ENCODE measurements at regions not wholly inside any gene's neighbourhood (a gene's known extent, or its start where the extent isn't known, plus 50 kb on each side); places are given as distances from the start of the nearest gene placed in this dataset.

DNA sequence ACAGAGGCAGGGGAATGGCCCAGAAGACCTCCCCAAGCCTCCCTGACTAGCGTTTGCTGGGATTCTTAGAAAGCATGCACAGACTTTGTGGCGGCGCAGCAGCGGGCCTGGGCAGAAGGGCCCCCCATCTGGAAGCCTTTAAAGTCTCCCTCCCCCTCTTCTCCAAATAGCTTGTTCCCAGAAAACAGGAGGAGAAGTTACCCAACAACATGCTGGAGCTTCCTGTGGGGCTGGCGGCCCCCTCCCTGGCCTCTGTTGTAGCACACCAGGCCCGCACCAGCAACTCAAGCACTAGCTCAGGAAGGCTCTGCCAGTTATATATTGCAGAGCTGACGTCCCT lies 334.8 kb downstream of the DYSF start:
- intact Hi-C loops (cut with micrococcal nuclease; ENCODE audit: unreplicated experiment): no loop called here
- ATAC-seq: no peak
- Histone ChIP-seq H3K4me3 (ENCODE audit: low read depth in 2 of 2, low read length in 2 of 2) (no peak overlapping the region), H3K36me3 (ENCODE audit: control insufficient read depth, insufficient read depth, low read length) (no peaks in the 10 kb centered on the region), H3K9me3 (ENCODE audit: control insufficient read depth, insufficient read depth, low read depth, low read length) (no peaks in the 10 kb centered on the region), H3K4me1 (ENCODE audit: control insufficient read depth, insufficient read depth, low read length) (peaks cover 13% of the 10 kb centered on the region), H3K27me3 (ENCODE audit: control insufficient read depth, insufficient read depth, low read length) (no peaks in the 10 kb centered on the region), H3K27ac (ENCODE audit: low read length) (no peak overlapping the region)
- in situ Hi-C loops (cut with HindIII; ENCODE audit: low pct_unique_long_range_greater_than_20kb, low sequenced_read_pairs): no loop called here
- BruUV-seq (replicated peaks): no TSS peak
- TF ChIP-seq POLR2AphosphoS5 (IDR thresholded peaks at IDR 0.05; ENCODE audit: low read depth, low read length): no peak
- no peak for TF ChIP-seq SIN3A (IDR thresholded peaks at IDR 0.05; ENCODE audit: borderline replicate concordance, insufficient read depth, low read depth, low read length)
- TF ChIP-seq TCF7L2 (IDR thresholded peaks at IDR 0.05; ENCODE audit: low read depth, low read length): no peak
- TF ChIP-seq, protein P1, sequence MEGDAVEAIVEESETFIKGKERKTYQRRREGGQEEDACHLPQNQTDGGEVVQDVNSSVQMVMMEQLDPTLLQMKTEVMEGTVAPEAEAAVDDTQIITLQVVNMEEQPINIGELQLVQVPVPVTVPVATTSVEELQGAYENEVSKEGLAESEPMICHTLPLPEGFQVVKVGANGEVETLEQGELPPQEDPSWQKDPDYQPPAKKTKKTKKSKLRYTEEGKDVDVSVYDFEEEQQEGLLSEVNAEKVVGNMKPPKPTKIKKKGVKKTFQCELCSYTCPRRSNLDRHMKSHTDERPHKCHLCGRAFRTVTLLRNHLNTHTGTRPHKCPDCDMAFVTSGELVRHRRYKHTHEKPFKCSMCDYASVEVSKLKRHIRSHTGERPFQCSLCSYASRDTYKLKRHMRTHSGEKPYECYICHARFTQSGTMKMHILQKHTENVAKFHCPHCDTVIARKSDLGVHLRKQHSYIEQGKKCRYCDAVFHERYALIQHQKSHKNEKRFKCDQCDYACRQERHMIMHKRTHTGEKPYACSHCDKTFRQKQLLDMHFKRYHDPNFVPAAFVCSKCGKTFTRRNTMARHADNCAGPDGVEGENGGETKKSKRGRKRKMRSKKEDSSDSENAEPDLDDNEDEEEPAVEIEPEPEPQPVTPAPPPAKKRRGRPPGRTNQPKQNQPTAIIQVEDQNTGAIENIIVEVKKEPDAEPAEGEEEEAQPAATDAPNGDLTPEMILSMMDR (IDR thresholded peaks at IDR 0.05): no peak
- TF ChIP-seq, protein P2, sequence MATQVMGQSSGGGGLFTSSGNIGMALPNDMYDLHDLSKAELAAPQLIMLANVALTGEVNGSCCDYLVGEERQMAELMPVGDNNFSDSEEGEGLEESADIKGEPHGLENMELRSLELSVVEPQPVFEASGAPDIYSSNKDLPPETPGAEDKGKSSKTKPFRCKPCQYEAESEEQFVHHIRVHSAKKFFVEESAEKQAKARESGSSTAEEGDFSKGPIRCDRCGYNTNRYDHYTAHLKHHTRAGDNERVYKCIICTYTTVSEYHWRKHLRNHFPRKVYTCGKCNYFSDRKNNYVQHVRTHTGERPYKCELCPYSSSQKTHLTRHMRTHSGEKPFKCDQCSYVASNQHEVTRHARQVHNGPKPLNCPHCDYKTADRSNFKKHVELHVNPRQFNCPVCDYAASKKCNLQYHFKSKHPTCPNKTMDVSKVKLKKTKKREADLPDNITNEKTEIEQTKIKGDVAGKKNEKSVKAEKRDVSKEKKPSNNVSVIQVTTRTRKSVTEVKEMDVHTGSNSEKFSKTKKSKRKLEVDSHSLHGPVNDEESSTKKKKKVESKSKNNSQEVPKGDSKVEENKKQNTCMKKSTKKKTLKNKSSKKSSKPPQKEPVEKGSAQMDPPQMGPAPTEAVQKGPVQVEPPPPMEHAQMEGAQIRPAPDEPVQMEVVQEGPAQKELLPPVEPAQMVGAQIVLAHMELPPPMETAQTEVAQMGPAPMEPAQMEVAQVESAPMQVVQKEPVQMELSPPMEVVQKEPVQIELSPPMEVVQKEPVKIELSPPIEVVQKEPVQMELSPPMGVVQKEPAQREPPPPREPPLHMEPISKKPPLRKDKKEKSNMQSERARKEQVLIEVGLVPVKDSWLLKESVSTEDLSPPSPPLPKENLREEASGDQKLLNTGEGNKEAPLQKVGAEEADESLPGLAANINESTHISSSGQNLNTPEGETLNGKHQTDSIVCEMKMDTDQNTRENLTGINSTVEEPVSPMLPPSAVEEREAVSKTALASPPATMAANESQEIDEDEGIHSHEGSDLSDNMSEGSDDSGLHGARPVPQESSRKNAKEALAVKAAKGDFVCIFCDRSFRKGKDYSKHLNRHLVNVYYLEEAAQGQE (IDR thresholded peaks at IDR 0.05; ENCODE audit: insufficient read depth in 1 of 2, low read depth in 2 of 2, low read length in 1 of 2): no peak
- DNase-seq (ENCODE audit: low read depth, low spot score): no peak
- ChIA-PET POLR2A (no interaction called here), CTCF (no interaction called here)

DNA sequence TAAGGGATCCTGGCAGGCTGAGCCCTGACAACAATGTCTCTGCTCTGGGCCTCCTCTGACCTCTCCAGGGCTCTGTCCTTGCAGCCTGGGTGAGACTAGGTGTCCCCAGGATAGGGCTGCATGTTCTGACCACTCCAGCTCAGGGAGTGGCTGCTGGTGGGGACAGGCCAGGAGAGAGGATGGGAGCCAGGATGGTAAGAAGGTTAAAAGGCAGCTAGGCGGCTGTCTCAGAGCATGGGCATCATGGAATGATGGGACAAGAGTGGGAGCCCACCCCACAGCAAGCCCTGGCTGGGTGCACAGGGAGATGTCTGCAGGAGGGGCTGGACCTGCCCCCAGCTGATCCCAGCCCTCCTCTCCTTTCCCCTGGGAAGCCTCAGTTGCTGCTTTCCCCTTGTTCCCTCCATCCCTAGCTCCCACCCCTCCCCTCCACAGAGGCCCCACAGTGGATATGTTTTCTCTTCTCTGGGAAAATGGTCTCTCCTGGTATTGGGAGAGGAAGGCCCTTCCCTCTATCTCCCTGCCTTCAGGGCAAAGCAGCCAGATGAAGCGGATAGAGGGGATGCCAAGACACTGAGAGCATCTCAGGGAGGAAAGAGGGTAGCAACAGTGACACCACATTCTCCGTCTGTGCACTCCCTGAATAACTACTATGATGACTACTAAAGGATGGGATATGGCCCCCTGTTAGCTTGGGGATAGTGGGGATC lies 334.3 kb downstream of the DYSF start:
- H3K36me3 ChIP-seq (ENCODE audit: control insufficient read depth, insufficient read depth, low read length): no peaks in the 10 kb centered on the region
- ChIA-PET CTCF (no interaction called here), POLR2A (no interaction called here)
- ATAC-seq (no peak), DNase-seq (ENCODE audit: low read depth, low spot score) (no peak)
- H3K27ac ChIP-seq (ENCODE audit: low read length): no peak overlapping the region
- BruUV-seq (replicated peaks): no TSS peak
- no peaks in the 10 kb centered on the region for H3K27me3 ChIP-seq (ENCODE audit: control insufficient read depth, insufficient read depth, low read length)
- TF ChIP-seq POLR2AphosphoS5 (IDR thresholded peaks at IDR 0.05; ENCODE audit: low read depth, low read length) (no peak), TCF7L2 (IDR thresholded peaks at IDR 0.05; ENCODE audit: low read depth, low read length) (no peak), SIN3A (IDR thresholded peaks at IDR 0.05; ENCODE audit: borderline replicate concordance, insufficient read depth, low read depth, low read length) (no peak)
- TF ChIP-seq, protein P1 (IDR thresholded peaks at IDR 0.05): no peak
- TF ChIP-seq, protein P2 (IDR thresholded peaks at IDR 0.05; ENCODE audit: insufficient read depth in 1 of 2, low read depth in 2 of 2, low read length in 1 of 2): no peak
- H3K9me3 ChIP-seq (ENCODE audit: control insufficient read depth, insufficient read depth, low read depth, low read length): no peaks in the 10 kb centered on the region
- in situ Hi-C loops (cut with HindIII; ENCODE audit: low pct_unique_long_range_greater_than_20kb, low sequenced_read_pairs): no loop called here
- peaks cover 13% of the 10 kb centered on the region for H3K4me1 ChIP-seq (ENCODE audit: control insufficient read depth, insufficient read depth, low read length)
- intact Hi-C loops (cut with micrococcal nuclease; ENCODE audit: unreplicated experiment): no loop called here
- no peak overlapping the region for H3K4me3 ChIP-seq (ENCODE audit: low read depth in 2 of 2, low read length in 2 of 2)
